ENCODE measurements at regions not wholly inside any gene's neighbourhood (a gene's known extent, or its start where the extent isn't known, plus 50 kb on each side); places are given as distances from the start of the nearest gene placed in this dataset.

GRCh38 chr7:153022475-153023193 is 263.1 kb downstream of the ACTR3B start:
- TF ChIP-seq, protein P1, sequence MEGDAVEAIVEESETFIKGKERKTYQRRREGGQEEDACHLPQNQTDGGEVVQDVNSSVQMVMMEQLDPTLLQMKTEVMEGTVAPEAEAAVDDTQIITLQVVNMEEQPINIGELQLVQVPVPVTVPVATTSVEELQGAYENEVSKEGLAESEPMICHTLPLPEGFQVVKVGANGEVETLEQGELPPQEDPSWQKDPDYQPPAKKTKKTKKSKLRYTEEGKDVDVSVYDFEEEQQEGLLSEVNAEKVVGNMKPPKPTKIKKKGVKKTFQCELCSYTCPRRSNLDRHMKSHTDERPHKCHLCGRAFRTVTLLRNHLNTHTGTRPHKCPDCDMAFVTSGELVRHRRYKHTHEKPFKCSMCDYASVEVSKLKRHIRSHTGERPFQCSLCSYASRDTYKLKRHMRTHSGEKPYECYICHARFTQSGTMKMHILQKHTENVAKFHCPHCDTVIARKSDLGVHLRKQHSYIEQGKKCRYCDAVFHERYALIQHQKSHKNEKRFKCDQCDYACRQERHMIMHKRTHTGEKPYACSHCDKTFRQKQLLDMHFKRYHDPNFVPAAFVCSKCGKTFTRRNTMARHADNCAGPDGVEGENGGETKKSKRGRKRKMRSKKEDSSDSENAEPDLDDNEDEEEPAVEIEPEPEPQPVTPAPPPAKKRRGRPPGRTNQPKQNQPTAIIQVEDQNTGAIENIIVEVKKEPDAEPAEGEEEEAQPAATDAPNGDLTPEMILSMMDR (conservative IDR thresholded peaks at IDR 0.05; ENCODE audit: low read length): no peak
- no peak for TF ChIP-seq EZH2phosphoT487 (IDR thresholded peaks at IDR 0.05; ENCODE audit: borderline replicate concordance, low read depth, low read length)
